ENCODE measurements at regions not wholly inside any gene's neighbourhood (a gene's known extent, or its start where the extent isn't known, plus 50 kb on each side); places are given as distances from the start of the nearest gene placed in this dataset.

- TF ChIP-seq CTCF (IDR thresholded peaks at IDR 0.05): no peak
- no peak for TF ChIP-seq POLR2A (IDR thresholded peaks at IDR 0.05)
These were observed 343.4 kb upstream of the RASGEF1B start for GRCh38 chr4:81814987-81815541.
